ENCODE measurements at regions not wholly inside any gene's neighbourhood (a gene's known extent, or its start where the extent isn't known, plus 50 kb on each side); places are given as distances from the start of the nearest gene placed in this dataset.

- no peak overlapping the region for H3K27ac ChIP-seq (ENCODE audit: low read depth in 2 of 2, low read length in 1 of 2)
- H3K9me2 ChIP-seq: no peaks in the 10 kb centered on the region
- no peak for DNase-seq
- no peak overlapping the region for H3K4me3 ChIP-seq (ENCODE audit: low read depth in 2 of 2, low read length in 1 of 2)
- no peaks in the 10 kb centered on the region for H3K36me3 ChIP-seq (replicated peaks in 1 of 2; ENCODE audit: control insufficient read depth in 1 of 2, insufficient read depth in 2 of 2, low read length in 1 of 2)
- 33% methylated on average over 2 of the region's 2 CpGs for WGBS (ENCODE audit: low lambda C conversion rate)
- no peak overlapping the region for H3K9ac ChIP-seq
- no peaks in the 10 kb centered on the region for H4K20me1 ChIP-seq (ENCODE audit: insufficient read depth)
- H3K4me1 ChIP-seq (ENCODE audit: control insufficient read depth in 1 of 2, insufficient read depth in 2 of 2, low read depth in 1 of 2, low read length in 1 of 2): peaks cover 0 to under 1% of the 10 kb centered on the region in 2 experiments; a peak in 1 of 4 replicates
- ChIA-PET CTCF (no interaction called here), POLR2A (no interaction called here)
- H2AFZ ChIP-seq (ENCODE audit: low read depth): 0 out of 2 replicates have a peak overlapping the region, but pooled peaks have one; percentile 5
- H3K9me3 ChIP-seq: no peaks in the 10 kb centered on the region
- no peak for TF ChIP-seq MAX (IDR thresholded peaks at IDR 0.05; ENCODE audit: low read depth)
- TF ChIP-seq TCF12 (IDR thresholded peaks at IDR 0.05): no peak
- TF ChIP-seq MEF2A (IDR thresholded peaks at IDR 0.05; ENCODE audit: borderline replicate concordance, low read depth): no peak
- H3K27me3 ChIP-seq (ENCODE audit: insufficient read depth): no peaks in the 10 kb centered on the region
- no peaks in the 10 kb centered on the region for H3K79me2 ChIP-seq (ENCODE audit: insufficient read depth)
- H3K4me2 ChIP-seq: no peak overlapping the region
- no peaks in the 10 kb centered on the region for H3F3A ChIP-seq (replicated peaks; ENCODE audit: insufficient read depth)
Observed at GRCh38 chr7:137074391-137075030, 206.1 kb downstream of the CHRM2 start.

GRCh38 chr7:137073571-137074325 is 205.3 kb downstream of the CHRM2 start:
- 60% methylated on average over 3 of the region's 3 CpGs for WGBS (ENCODE audit: low lambda C conversion rate)
- Histone ChIP-seq H3K4me1 (ENCODE audit: control insufficient read depth in 1 of 2, insufficient read depth in 2 of 2, low read depth in 1 of 2, low read length in 1 of 2) (peaks cover 0 to 5% of the 10 kb centered on the region in 2 experiments; a peak in 1 of 4 replicates), H3K36me3 (replicated peaks in 1 of 2; ENCODE audit: control insufficient read depth in 1 of 2, insufficient read depth in 2 of 2, low read length in 1 of 2) (no peaks in the 10 kb centered on the region), H3K79me2 (ENCODE audit: insufficient read depth) (no peaks in the 10 kb centered on the region), H3K4me3 (ENCODE audit: low read depth in 2 of 2, low read length in 1 of 2) (no peak overlapping the region), H3K9me2 (no peaks in the 10 kb centered on the region), H3K9ac (no peak overlapping the region), H3K27ac (ENCODE audit: low read depth in 2 of 2, low read length in 1 of 2) (no peak overlapping the region), H3K9me3 (no peaks in the 10 kb centered on the region), H2AFZ (ENCODE audit: low read depth) (peak overlapping the region; percentile 44; the same call in 1 of the 2 replicates), H3K4me2 (no peak overlapping the region), H3K27me3 (ENCODE audit: insufficient read depth) (no peaks in the 10 kb centered on the region), H4K20me1 (ENCODE audit: insufficient read depth) (no peaks in the 10 kb centered on the region), H3F3A (replicated peaks; ENCODE audit: insufficient read depth) (no peaks in the 10 kb centered on the region)
- POLR2A ChIA-PET: no interaction called here
- CTCF ChIA-PET: no interaction called here
- no peak for DNase-seq
- no peak for TF ChIP-seq MXI1 (IDR thresholded peaks at IDR 0.05; ENCODE audit: low read depth, low read length)
- no peak for TF ChIP-seq RAD21 (IDR thresholded peaks at IDR 0.05; ENCODE audit: low read length)
- no peak for TF ChIP-seq MEF2A (IDR thresholded peaks at IDR 0.05; ENCODE audit: borderline replicate concordance, low read depth)
- no peak for TF ChIP-seq POLR2AphosphoS5 (IDR thresholded peaks at IDR 0.05; ENCODE audit: low read depth, low read length)
- TF ChIP-seq JUND (IDR thresholded peaks at IDR 0.05): no peak
- TF ChIP-seq TEAD4 (IDR thresholded peaks at IDR 0.05; ENCODE audit: borderline replicate concordance, insufficient read depth): no peak
- no peak for TF ChIP-seq EZH2phosphoT487 (IDR thresholded peaks at IDR 0.05; ENCODE audit: borderline replicate concordance, low read depth)
- no peak for TF ChIP-seq USF1 (IDR thresholded peaks at IDR 0.05; ENCODE audit: borderline replicate concordance, low read depth)
- no peak for TF ChIP-seq FOXJ3 (CRISPR knock-in tag; IDR thresholded peaks at IDR 0.05)
- no peak for TF ChIP-seq SIN3A (IDR thresholded peaks at IDR 0.05; ENCODE audit: borderline replicate concordance, low read depth, low read length)
- TF ChIP-seq REST (IDR thresholded peaks at IDR 0.05; ENCODE audit: low read depth, low read length): no peak
- TF ChIP-seq EP300 (IDR thresholded peaks at IDR 0.05; ENCODE audit: borderline replicate concordance in 1 of 2, low read depth in 1 of 2, low read length in 1 of 2): no peak
- TF ChIP-seq GATA2 (CRISPR knock-in tag; IDR thresholded peaks at IDR 0.05): no peak
- no peak for TF ChIP-seq GABPA (IDR thresholded peaks at IDR 0.05; ENCODE audit: low read depth)
- no peak for TF ChIP-seq NFIC (IDR thresholded peaks at IDR 0.05; ENCODE audit: borderline replicate concordance)
- TF ChIP-seq YY1 (IDR thresholded peaks at IDR 0.05; ENCODE audit: low read depth): no peak
- no peak for TF ChIP-seq ELF1 (IDR thresholded peaks at IDR 0.05)
- TF ChIP-seq USF2 (IDR thresholded peaks at IDR 0.05; ENCODE audit: borderline replicate concordance, low read depth, low read length): no peak
